Spleen (tissue), 11 donors: ENCODE measurements at regions not wholly inside any gene's neighbourhood (a gene's known extent, or its start where the extent isn't known, plus 50 kb on each side); places are given as distances from the start of the nearest gene placed in this dataset.

Experiments
- DNase-seq: peaks from one replicate; pipeline ENCODE4 v3.0.0-alpha.2; 2020
- H3K27ac ChIP-seq, 8 donors: fragments of 200-600 bp; sonication (generic) in 7 of 8; 1 replicate in 4 of 8; 2 replicates in 4 of 8; pipeline versions ENCODE4 v1.5.0 to v1.8.0; 2016 to 2021; ENCODE audit warnings: inconsistent platforms in 4 of 8, mild to moderate bottlenecking in 4 of 8, moderate library complexity in 1 of 8
- H3K27me3 ChIP-seq, 7 donors: fragments of 200-600 bp; sonication (generic) in 6 of 7; replicated peaks in 1 of 7; 1 replicate in 4 of 7; 2 replicates in 3 of 7; pipeline versions ENCODE4 v1.5.0 to v1.8.0; 2016 to 2021; ENCODE audit warnings: inconsistent platforms in 3 of 7, mild to moderate bottlenecking in 1 of 7
- H3K36me3 ChIP-seq, 6 donors: fragments of 200-600 bp; sonication (generic) in 5 of 6; 1 replicate in 4 of 6; 2 replicates in 2 of 6; pipeline versions ENCODE4 v1.5.0 to v1.8.0; 2016 to 2021; ENCODE audit warnings: inconsistent platforms in 2 of 6
- H3K4me1 ChIP-seq, 6 donors: fragments of 200-600 bp; sonication (generic) in 5 of 6; 1 replicate in 3 of 6; 2 replicates in 3 of 6; pipeline versions ENCODE4 v1.5.0 to v1.8.0; 2016 to 2021; ENCODE audit warnings: inconsistent platforms in 3 of 6
- H3K4me3 ChIP-seq, 8 donors: fragments of 200-600 bp; sonication (generic) in 7 of 8; 1 replicate in 4 of 8; 2 replicates in 4 of 8; pipeline versions ENCODE4 v1.5.0 to v1.8.0; 2016 to 2021; ENCODE audit warnings: inconsistent platforms in 4 of 8, mild to moderate bottlenecking in 4 of 8, moderate library complexity in 2 of 8
- H3K9me3 ChIP-seq, 8 donors: fragments of 200-600 bp; sonication (generic) in 7 of 8; 1 replicate in 4 of 8; 2 replicates in 4 of 8; pipeline versions ENCODE4 v1.5.0 to v1.8.0; 2016 to 2021; ENCODE audit warnings: inconsistent platforms in 4 of 8
- CTCF ChIP-seq, 11 experiments: fragments of 200-600 bp in 7 of 11; fragments of 450-650 bp in 4 of 11; sonication (generic) in 4 of 11; IDR thresholded peaks in 8 of 11; conservative IDR thresholded peaks in 3 of 11; 1 replicate in 7 of 11; 2 replicates in 4 of 11; pipeline versions ENCODE4 v1.4.0 to v1.8.0; 2016 to 2021; ENCODE audit warnings: antibody characterized with exemption in 11 of 11, inconsistent platforms in 4 of 11, mild to moderate bottlenecking in 1 of 11
- POLR2A ChIP-seq, 3 donors: fragments of 450-650 bp; IDR thresholded peaks; one replicate each; pipeline ENCODE4 v1.5.1; 2017; ENCODE audit warnings: antibody characterized with exemption in 3 of 3, mild to moderate bottlenecking in 1 of 3
- POLR2AphosphoS5 ChIP-seq, 3 donors: sonication (generic); formaldehyde crosslinking; IDR thresholded peaks; one replicate each; pipeline ENCODE4 v1.5.1; 2017; ENCODE audit warnings: antibody characterized with exemption in 3 of 3
- WGBS, 5 donors: extraction: QIAGEN DNeasy Blood & Tissue Kit in 3 of 5; methylation state at CpG; one replicate each; pipeline versions ENCODE4 v1.1.5 to v1.1.7; 2013 to 2018; 5-methylcytosine and 5-hydroxymethylcytosine counted together
- intact Hi-C: fragments of 100-400 bp; cut with DNase I; formaldehyde crosslinking; loops from one replicate; pipeline ENCODE4 v1.15.0; 2023; ENCODE audit warnings: low total_unique reads
- donor health status: healthy with polysubstance abuse.
- donor health status: DM: no; HTN: no; CAD: no; lungs with moderate emphysema.
- donor health status: DM: no; HTN: no; CAD: no.
- donor health status: Bipolar disorder and iron deficiency.
- donor health status: healthy.
- donor health status: DM: no; HTN: no; CAD: no.
- donor health status: DM: yes; HTN: yes; CAD: no.

- Histone ChIP-seq H3K9me3 (peaks cover 0 to 19% (median 0%) of the 10 kb centered on the region in 8 donors), H3K4me1 (no peaks in the 10 kb centered on the region), H3K36me3 (no peaks in the 10 kb centered on the region), H3K4me3 (no peak overlapping the region), H3K27ac (no peak overlapping the region), H3K27me3 (peaks cover 0 to 6% (median 0%) of the 10 kb centered on the region in 7 donors)
- no peak for DNase-seq
- WGBS, 5 donors: 63 to 95% (median 82%) methylated on average over 2 of the region's 2 CpGs
- TF ChIP-seq CTCF (IDR thresholded peaks at IDR 0.05 in 8 of 11, conservative IDR thresholded peaks at IDR 0.05 in 3 of 11): no peak
- TF ChIP-seq POLR2A (IDR thresholded peaks at IDR 0.05): no peak
- no peak for TF ChIP-seq POLR2AphosphoS5 (IDR thresholded peaks at IDR 0.05)
- intact Hi-C loops: no loop called here
Measured at GRCh38 chr6:165944002-165944466, 223.6 kb downstream of the TBXT start.

- intact Hi-C loops: no loop called here
- no peak for DNase-seq
- no peak overlapping the region for H3K27ac ChIP-seq
- 61 to 88% (median 80%) methylated on average over 4 of the region's 4 CpGs for WGBS, 5 donors
- H3K27me3 ChIP-seq: peaks cover 0 to 3% (median 0%) of the 10 kb centered on the region in 7 donors
- H3K4me1 ChIP-seq: no peaks in the 10 kb centered on the region
- no peak overlapping the region for H3K4me3 ChIP-seq
- peaks cover 0 to 19% (median 0%) of the 10 kb centered on the region in 8 donors for H3K9me3 ChIP-seq
- no peaks in the 10 kb centered on the region for H3K36me3 ChIP-seq
- TF ChIP-seq POLR2A (IDR thresholded peaks at IDR 0.05): no peak
- TF ChIP-seq CTCF (IDR thresholded peaks at IDR 0.05 in 8 of 11, conservative IDR thresholded peaks at IDR 0.05 in 3 of 11): no peak
Measured at GRCh38 chr6:165941786-165942185, 225.9 kb downstream of the TBXT start.

GRCh38 chr6:165941249-165941775 lies 226.3 kb downstream of the TBXT start:
- peaks cover 0 to 19% (median 0%) of the 10 kb centered on the region in 8 donors for H3K9me3 ChIP-seq
- no peak for DNase-seq
- no peak overlapping the region for H3K4me3 ChIP-seq
- intact Hi-C loops: no loop called here
- WGBS, 5 donors: 76 to 88% (median 79%) methylated on average over 5 of the region's 5 CpGs
- peaks cover 0 to 4% (median 0%) of the 10 kb centered on the region in 7 donors for H3K27me3 ChIP-seq
- no peaks in the 10 kb centered on the region for H3K36me3 ChIP-seq
- H3K4me1 ChIP-seq: no peaks in the 10 kb centered on the region
- no peak overlapping the region for H3K27ac ChIP-seq
- TF ChIP-seq CTCF (IDR thresholded peaks at IDR 0.05 in 8 of 11, conservative IDR thresholded peaks at IDR 0.05 in 3 of 11): no peak
- TF ChIP-seq POLR2AphosphoS5 (IDR thresholded peaks at IDR 0.05): no peak
- TF ChIP-seq POLR2A (IDR thresholded peaks at IDR 0.05): no peak

GRCh38 chr6:165940366-165940765 lies 227.3 kb downstream of the TBXT start:
- TF ChIP-seq POLR2AphosphoS5 (IDR thresholded peaks at IDR 0.05): no peak
- WGBS, 5 donors: 86 to 92% (median 89%) methylated on average over 26 of the region's 26 CpGs
- Histone ChIP-seq H3K27me3 (peaks cover 0 to 11% (median 0%) of the 10 kb centered on the region in 7 donors), H3K4me1 (no peaks in the 10 kb centered on the region), H3K4me3 (no peak overlapping the region), H3K27ac (no peak overlapping the region), H3K9me3 (peaks cover 0 to 19% (median 0%) of the 10 kb centered on the region in 8 donors), H3K36me3 (no peaks in the 10 kb centered on the region)
- intact Hi-C loops: no loop called here
- DNase-seq: no peak
